HCT116 (cell line): ENCODE measurements at regions not wholly inside any gene's neighbourhood (a gene's known extent, or its start where the extent isn't known, plus 50 kb on each side); places are given as distances from the start of the nearest gene placed in this dataset.

Experiments used
- ATAC-seq: fragments of 200-7000 bp; cut with Tn5 transposase; 2 replicates; pipeline ENCODE4 v1.9.1; 2020; ENCODE audit warnings: mild to moderate bottlenecking, moderate library complexity
- BruUV-seq: library from RNA; stranded (reverse); fragments of 400-500 nt; replicated peaks from 2 replicates; lab custom pipeline; 2021; lab: Mats Ljungman, UMichigan
- CTCF ChIA-PET: fragments of 300-600 bp; sonication (Branson Sonifier 250); formaldehyde crosslinking; loops from one replicate; lab custom pipeline; 2021; ENCODE audit warnings: antibody characterized with exemption; lab: Charles Lee
- POLR2A ChIA-PET: fragments of 300-600, 350-600 bp; sonication (Branson Sonifier 250); formaldehyde crosslinking; loops from one replicate; lab custom pipeline; 2021; ENCODE audit warnings: antibody characterized with exemption; lab: Charles Lee
- RAD21 ChIA-PET, 2 experiments: fragments of 300-600 bp; sonication (Branson Sonifier 250); formaldehyde crosslinking; loops; one replicate each; lab custom pipeline; 2023; ENCODE audit warnings: low total read pairs in 2 of 2; ENCODE audit not compliant: uncharacterized antibody in 2 of 2, unreplicated experiment in 2 of 2, low non-redundant PET in 1 of 2; lab: Charles Lee
- DNase-seq: peaks from one replicate; pipeline ENCODE4 v3.0.0-alpha.2; 2010; ENCODE audit warnings: low read depth, low spot score
- H2AFZ ChIP-seq: fragments of 200-600 bp; shearing (Covaris generic), sonication (generic); 2 replicates; pipeline ENCODE4 v1.6.1; 2017; ENCODE audit warnings: low read depth, mixed run types, mixed read lengths, antibody characterized with exemption, low read length; ENCODE audit not compliant: poor library complexity, severe bottlenecking
- H3K27ac ChIP-seq: 2 replicates; pipeline ENCODE4 v1.5.1; 2012; ENCODE audit warnings: low read depth, low read length
- H3K27me3 ChIP-seq: fragments of 200-600 bp; sonication (generic); 2 replicates; pipeline ENCODE4 v1.6.1; 2016; ENCODE audit warnings: mixed run types, low read length, mixed read lengths; ENCODE audit not compliant: insufficient read depth
- H3K36me3 ChIP-seq, 2 experiments: fragments of 200-500 bp in 1 of 2; fragments of 200-600 bp in 1 of 2; sonication (Bioruptor generic) in 1 of 2; sonication (generic) in 1 of 2; 2 replicates each; pipeline versions ENCODE4 v1.5.1 to v1.6.1; 2014 to 2016; ENCODE audit warnings: low read length in 2 of 2, inconsistent platforms in 1 of 2, mixed read lengths in 1 of 2, mixed run types in 1 of 2; ENCODE audit not compliant: insufficient read depth in 2 of 2, control insufficient read depth in 1 of 2
- H3K4me1 ChIP-seq, 2 experiments: fragments of 200-600 bp in 1 of 2; sonication (generic) in 1 of 2; 2 replicates each; pipeline versions ENCODE4 v1.5.1 to v1.6.1; 2012 to 2017; ENCODE audit warnings: low read length in 2 of 2, inconsistent platforms in 1 of 2, mild to moderate bottlenecking in 1 of 2, mixed read lengths in 1 of 2, mixed run types in 1 of 2, moderate library complexity in 1 of 2; ENCODE audit not compliant: insufficient read depth in 2 of 2, control insufficient read depth in 1 of 2
- H3K4me2 ChIP-seq: fragments of 200-600 bp; sonication (generic); 2 replicates; pipeline ENCODE4 v1.6.1; 2017; ENCODE audit warnings: mixed run types, low read length, mixed read lengths
- H3K4me3 ChIP-seq, 2 experiments: fragments of 200-600 bp in 1 of 2; sonication (generic) in 1 of 2; replicated peaks in 1 of 2; 2 replicates each; pipeline ENCODE4 v1.5.1; 2011 to 2016; ENCODE audit warnings: low read length in 2 of 2, control low read depth in 1 of 2, low read depth in 1 of 2, mild to moderate bottlenecking in 1 of 2, mixed read lengths in 1 of 2, mixed run types in 1 of 2
- H3K79me2 ChIP-seq: fragments of 200-600 bp; sonication (generic); 2 replicates; pipeline ENCODE4 v1.6.1; 2017; ENCODE audit warnings: mild to moderate bottlenecking, mixed run types, low read length, moderate library complexity, mixed read lengths; ENCODE audit not compliant: insufficient read depth
- H3K9ac ChIP-seq: fragments of 200-600 bp; sonication (generic); 2 replicates; pipeline ENCODE4 v1.6.1; 2016; ENCODE audit warnings: low read length, mixed read lengths
- H3K9me2 ChIP-seq: fragments of 200-600 bp; sonication (generic), shearing (Covaris generic); 2 replicates; pipeline ENCODE4 v1.6.1; 2017; ENCODE audit warnings: mixed run types, mild to moderate bottlenecking, moderate library complexity; ENCODE audit not compliant: insufficient read depth
- H3K9me3 ChIP-seq, 2 experiments: fragments of 200-500 bp in 1 of 2; fragments of 200-600 bp in 1 of 2; sonication (Bioruptor generic) in 1 of 2; sonication (generic) in 1 of 2; 2 replicates each; pipeline ENCODE4 v1.6.1; 2014 to 2017; ENCODE audit warnings: low read length in 2 of 2, mixed read lengths in 2 of 2, inconsistent platforms in 1 of 2, low read depth in 1 of 2, mild to moderate bottlenecking in 1 of 2, mixed run types in 1 of 2, moderate library complexity in 1 of 2; ENCODE audit not compliant: control insufficient read depth in 1 of 2, insufficient read depth in 1 of 2
- H4K20me1 ChIP-seq: fragments of 200-600 bp; sonication (generic), shearing (Covaris generic); 2 replicates; pipeline ENCODE4 v1.6.1; 2017; ENCODE audit warnings: mixed run types, mild to moderate bottlenecking, moderate library complexity; ENCODE audit not compliant: insufficient read depth
- CBX3 ChIP-seq: IDR thresholded peaks from 2 replicates; pipeline ENCODE4 v1.6.1; 2012; ENCODE audit warnings: low read depth
- CEBPB ChIP-seq: IDR thresholded peaks from 2 replicates; pipeline ENCODE4 v1.6.1; 2012; ENCODE audit warnings: low read depth
- EGR1 ChIP-seq: IDR thresholded peaks from 2 replicates; pipeline ENCODE4 v1.6.1; 2012; ENCODE audit warnings: low read depth
- ELF1 ChIP-seq: IDR thresholded peaks from 2 replicates; pipeline ENCODE4 v1.6.1; 2012; ENCODE audit warnings: low read depth, borderline replicate concordance
- EZH2 ChIP-seq: fragments of 200-600 bp; sonication (generic); IDR thresholded peaks from 2 replicates; pipeline ENCODE4 v1.6.1; 2017; ENCODE audit warnings: antibody characterized with exemption, mixed run types
- EZH2phosphoT487 ChIP-seq: fragments of 200-600 bp; IDR thresholded peaks from 2 replicates; pipeline ENCODE4 v1.6.1; 2018; ENCODE audit warnings: antibody characterized with exemption, borderline replicate concordance
- JUND ChIP-seq: IDR thresholded peaks from 2 replicates; pipeline ENCODE4 v1.6.1; 2012
- POLR2AphosphoS5 ChIP-seq: IDR thresholded peaks from 2 replicates; pipeline ENCODE4 v1.6.1; 2011; ENCODE audit warnings: mild to moderate bottlenecking, low read depth, low read length, moderate library complexity
- RAD21 ChIP-seq: IDR thresholded peaks from 2 replicates; pipeline ENCODE4 v1.6.1; 2012; ENCODE audit warnings: low read depth, mild to moderate bottlenecking
- SIN3A ChIP-seq: IDR thresholded peaks from 2 replicates; pipeline ENCODE4 v1.6.1; 2012; ENCODE audit warnings: low read depth
- SP1 ChIP-seq: IDR thresholded peaks from 2 replicates; pipeline ENCODE4 v1.6.1; 2012; ENCODE audit warnings: low read depth
- SRF ChIP-seq: IDR thresholded peaks from 2 replicates; pipeline ENCODE4 v1.6.1; 2012; ENCODE audit warnings: low read depth
- ZFX ChIP-seq: fragments of 450-650 bp; IDR thresholded peaks from 2 replicates; pipeline ENCODE4 v1.6.1; 2017
- ZNF274 ChIP-seq: fragments of 200-500 bp; sonication (Bioruptor generic); IDR thresholded peaks from 2 replicates; pipeline ENCODE4 v1.6.1; 2014; ENCODE audit warnings: mild to moderate bottlenecking, low read depth, low read length, inconsistent platforms
- intact Hi-C: fragments of 100-400 bp; cut with micrococcal nuclease; formaldehyde crosslinking; loops from 2 replicates; pipeline ENCODE4 v1.10.0; 2022
- TF ChIP-seq, protein P1 (sequence below): IDR thresholded peaks from 2 replicates; pipeline ENCODE4 v1.6.1; 2012; ENCODE audit warnings: low read depth
- TF ChIP-seq, protein P2 (sequence below): IDR thresholded peaks from 2 replicates; pipeline ENCODE4 v1.6.1; 2012
- TF ChIP-seq, protein P3 (sequence below): IDR thresholded peaks from 2 replicates; pipeline ENCODE4 v1.6.1; 2012
- TF ChIP-seq, protein P4 (sequence below), 3 experiments: fragments of 200-600 bp in 1 of 3; sonication (generic) in 1 of 3; IDR thresholded peaks in 2 of 3; conservative IDR thresholded peaks in 1 of 3; 2 replicates each; pipeline ENCODE4 v1.5.1; 2012 to 2017; ENCODE audit warnings: low read depth in 2 of 3, low read length in 2 of 3, antibody characterized with exemption in 1 of 3, borderline replicate concordance in 1 of 3, control low read depth in 1 of 3, mild to moderate bottlenecking in 1 of 3, mixed read lengths in 1 of 3, mixed run types in 1 of 3, moderate library complexity in 1 of 3; ENCODE audit not compliant: insufficient read depth in 1 of 3
- TF ChIP-seq, protein P5 (sequence below): IDR thresholded peaks from 2 replicates; pipeline ENCODE4 v1.6.1; 2011; ENCODE audit warnings: mild to moderate bottlenecking, low read length, moderate library complexity; ENCODE audit not compliant: insufficient replicate concordance; ENCODE audit errors: extremely low read depth

DNA sequence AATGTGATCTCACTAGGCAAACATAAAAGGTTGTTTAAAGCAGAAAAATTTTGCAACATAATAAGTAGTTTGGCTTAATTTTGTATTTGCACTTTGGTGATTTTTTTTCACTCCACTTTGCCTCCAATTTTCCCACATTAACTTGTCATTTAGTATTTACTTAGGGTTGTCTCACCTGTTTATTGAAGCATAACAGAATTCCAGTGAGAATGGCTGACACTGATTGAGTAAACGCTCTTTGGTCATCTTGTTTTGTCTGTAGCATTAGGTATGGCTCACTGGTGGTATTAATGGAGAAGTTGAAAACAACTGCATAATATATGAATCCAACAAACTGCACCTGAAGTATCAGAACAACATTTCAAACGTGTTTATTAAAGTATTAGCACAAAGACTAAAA, 799.5 kb upstream of the ADGRL3 start:
- RAD21 ChIA-PET, result no interaction called here
- H3K27me3 ChIP-seq, result no peaks in the 10 kb centered on the region
- CTCF ChIA-PET, result no interaction called here
- H3K9me3 ChIP-seq, result peaks cover 9 to 16% of the 10 kb centered on the region in 2 experiments; a peak in 2 of 4 replicates
- H3K9me2 ChIP-seq, result no peaks in the 10 kb centered on the region
- no peak overlapping the region for H3K27ac ChIP-seq
- no peaks in the 10 kb centered on the region for H3K79me2 ChIP-seq
- no TSS peak for BruUV-seq
- no peak overlapping the region for H3K4me3 ChIP-seq
- no peaks in the 10 kb centered on the region for H4K20me1 ChIP-seq
- H3K9ac ChIP-seq, result no peak overlapping the region
- no peak overlapping the region for H2AFZ ChIP-seq
- no peak for ATAC-seq
- TF ChIP-seq, protein P1, sequence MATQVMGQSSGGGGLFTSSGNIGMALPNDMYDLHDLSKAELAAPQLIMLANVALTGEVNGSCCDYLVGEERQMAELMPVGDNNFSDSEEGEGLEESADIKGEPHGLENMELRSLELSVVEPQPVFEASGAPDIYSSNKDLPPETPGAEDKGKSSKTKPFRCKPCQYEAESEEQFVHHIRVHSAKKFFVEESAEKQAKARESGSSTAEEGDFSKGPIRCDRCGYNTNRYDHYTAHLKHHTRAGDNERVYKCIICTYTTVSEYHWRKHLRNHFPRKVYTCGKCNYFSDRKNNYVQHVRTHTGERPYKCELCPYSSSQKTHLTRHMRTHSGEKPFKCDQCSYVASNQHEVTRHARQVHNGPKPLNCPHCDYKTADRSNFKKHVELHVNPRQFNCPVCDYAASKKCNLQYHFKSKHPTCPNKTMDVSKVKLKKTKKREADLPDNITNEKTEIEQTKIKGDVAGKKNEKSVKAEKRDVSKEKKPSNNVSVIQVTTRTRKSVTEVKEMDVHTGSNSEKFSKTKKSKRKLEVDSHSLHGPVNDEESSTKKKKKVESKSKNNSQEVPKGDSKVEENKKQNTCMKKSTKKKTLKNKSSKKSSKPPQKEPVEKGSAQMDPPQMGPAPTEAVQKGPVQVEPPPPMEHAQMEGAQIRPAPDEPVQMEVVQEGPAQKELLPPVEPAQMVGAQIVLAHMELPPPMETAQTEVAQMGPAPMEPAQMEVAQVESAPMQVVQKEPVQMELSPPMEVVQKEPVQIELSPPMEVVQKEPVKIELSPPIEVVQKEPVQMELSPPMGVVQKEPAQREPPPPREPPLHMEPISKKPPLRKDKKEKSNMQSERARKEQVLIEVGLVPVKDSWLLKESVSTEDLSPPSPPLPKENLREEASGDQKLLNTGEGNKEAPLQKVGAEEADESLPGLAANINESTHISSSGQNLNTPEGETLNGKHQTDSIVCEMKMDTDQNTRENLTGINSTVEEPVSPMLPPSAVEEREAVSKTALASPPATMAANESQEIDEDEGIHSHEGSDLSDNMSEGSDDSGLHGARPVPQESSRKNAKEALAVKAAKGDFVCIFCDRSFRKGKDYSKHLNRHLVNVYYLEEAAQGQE, result no peak
- TF ChIP-seq, protein P2, sequence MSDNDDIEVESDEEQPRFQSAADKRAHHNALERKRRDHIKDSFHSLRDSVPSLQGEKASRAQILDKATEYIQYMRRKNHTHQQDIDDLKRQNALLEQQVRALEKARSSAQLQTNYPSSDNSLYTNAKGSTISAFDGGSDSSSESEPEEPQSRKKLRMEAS, result no peak
- TF ChIP-seq EGR1 (no peak), EZH2phosphoT487 (no peak), ZNF274 (no peak), SP1 (no peak), JUND (no peak), ELF1 (no peak), SIN3A (no peak), RAD21 (no peak), CEBPB (no peak), POLR2AphosphoS5 (no peak), CBX3 (no peak), ZFX (no peak), EZH2 (no peak), SRF (no peak)
- TF ChIP-seq, protein P3, sequence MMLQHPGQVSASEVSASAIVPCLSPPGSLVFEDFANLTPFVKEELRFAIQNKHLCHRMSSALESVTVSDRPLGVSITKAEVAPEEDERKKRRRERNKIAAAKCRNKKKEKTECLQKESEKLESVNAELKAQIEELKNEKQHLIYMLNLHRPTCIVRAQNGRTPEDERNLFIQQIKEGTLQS, result no peak
- TF ChIP-seq, protein P4, sequence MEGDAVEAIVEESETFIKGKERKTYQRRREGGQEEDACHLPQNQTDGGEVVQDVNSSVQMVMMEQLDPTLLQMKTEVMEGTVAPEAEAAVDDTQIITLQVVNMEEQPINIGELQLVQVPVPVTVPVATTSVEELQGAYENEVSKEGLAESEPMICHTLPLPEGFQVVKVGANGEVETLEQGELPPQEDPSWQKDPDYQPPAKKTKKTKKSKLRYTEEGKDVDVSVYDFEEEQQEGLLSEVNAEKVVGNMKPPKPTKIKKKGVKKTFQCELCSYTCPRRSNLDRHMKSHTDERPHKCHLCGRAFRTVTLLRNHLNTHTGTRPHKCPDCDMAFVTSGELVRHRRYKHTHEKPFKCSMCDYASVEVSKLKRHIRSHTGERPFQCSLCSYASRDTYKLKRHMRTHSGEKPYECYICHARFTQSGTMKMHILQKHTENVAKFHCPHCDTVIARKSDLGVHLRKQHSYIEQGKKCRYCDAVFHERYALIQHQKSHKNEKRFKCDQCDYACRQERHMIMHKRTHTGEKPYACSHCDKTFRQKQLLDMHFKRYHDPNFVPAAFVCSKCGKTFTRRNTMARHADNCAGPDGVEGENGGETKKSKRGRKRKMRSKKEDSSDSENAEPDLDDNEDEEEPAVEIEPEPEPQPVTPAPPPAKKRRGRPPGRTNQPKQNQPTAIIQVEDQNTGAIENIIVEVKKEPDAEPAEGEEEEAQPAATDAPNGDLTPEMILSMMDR (IDR thresholded peaks at IDR 0.05 in 2 of 3, conservative IDR thresholded peaks at IDR 0.05 in 1 of 3; ENCODE audit: borderline replicate concordance in 1 of 3, insufficient read depth in 1 of 3, low read depth in 2 of 3, low read length in 2 of 3), result no peak
- TF ChIP-seq, protein P5, sequence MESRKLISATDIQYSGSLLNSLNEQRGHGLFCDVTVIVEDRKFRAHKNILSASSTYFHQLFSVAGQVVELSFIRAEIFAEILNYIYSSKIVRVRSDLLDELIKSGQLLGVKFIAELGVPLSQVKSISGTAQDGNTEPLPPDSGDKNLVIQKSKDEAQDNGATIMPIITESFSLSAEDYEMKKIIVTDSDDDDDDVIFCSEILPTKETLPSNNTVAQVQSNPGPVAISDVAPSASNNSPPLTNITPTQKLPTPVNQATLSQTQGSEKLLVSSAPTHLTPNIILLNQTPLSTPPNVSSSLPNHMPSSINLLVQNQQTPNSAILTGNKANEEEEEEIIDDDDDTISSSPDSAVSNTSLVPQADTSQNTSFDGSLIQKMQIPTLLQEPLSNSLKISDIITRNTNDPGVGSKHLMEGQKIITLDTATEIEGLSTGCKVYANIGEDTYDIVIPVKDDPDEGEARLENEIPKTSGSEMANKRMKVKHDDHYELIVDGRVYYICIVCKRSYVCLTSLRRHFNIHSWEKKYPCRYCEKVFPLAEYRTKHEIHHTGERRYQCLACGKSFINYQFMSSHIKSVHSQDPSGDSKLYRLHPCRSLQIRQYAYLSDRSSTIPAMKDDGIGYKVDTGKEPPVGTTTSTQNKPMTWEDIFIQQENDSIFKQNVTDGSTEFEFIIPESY, result no peak
- intact Hi-C loops, result no loop called here
- POLR2A ChIA-PET, result no interaction called here
- H3K4me1 ChIP-seq, result no peaks in the 10 kb centered on the region
- DNase-seq, result no peak
- H3K36me3 ChIP-seq, result no peaks in the 10 kb centered on the region
- no peak overlapping the region for H3K4me2 ChIP-seq
